MM.1S (cell line): ENCODE measurements at regions not wholly inside any gene's neighbourhood (a gene's known extent, or its start where the extent isn't known, plus 50 kb on each side); places are given as distances from the start of the nearest gene placed in this dataset.
"Not testable (repeated sequence)": the region's sequence is repeated elsewhere in the genome, so short reads cannot be mapped to it uniquely, and the experiment has no call there.

Experiments
- CTCF ChIP-seq: fragments of 300-600 bp; sonication (generic); IDR thresholded peaks from 2 replicates; pipeline ENCODE4 v1.5.1; 2016; ENCODE audit warnings: antibody characterized with exemption, low read length, mixed read lengths
- EZH2 ChIP-seq: fragments of 300-600 bp; sonication (generic); optimal IDR thresholded peaks from 2 replicates; pipeline ENCODE3; 2017; ENCODE audit warnings: low read depth, mild to moderate bottlenecking, antibody characterized with exemption, low read length, mixed read lengths
- EZH2phosphoT487 ChIP-seq: fragments of 300-600 bp; sonication (generic); IDR thresholded peaks from 2 replicates; pipeline ENCODE4 v1.6.1; 2018; ENCODE audit warnings: antibody characterized with exemption, low read length

- TF ChIP-seq CTCF, EZH2, EZH2phosphoT487: not testable (repeated sequence)
Measured at GRCh38 chr3:195665311-195665710, 55.5 kb upstream of the MUC20 start.
